ENCODE measurements at regions not wholly inside any gene's neighbourhood (a gene's known extent, or its start where the extent isn't known, plus 50 kb on each side); places are given as distances from the start of the nearest gene placed in this dataset.
"Not testable (repeated sequence)": the region's sequence is repeated elsewhere in the genome, so short reads cannot be mapped to it uniquely, and the experiment has no call there.

GRCh38 chr13:22789916-22790315, 390.9 kb upstream of the SGCG start:
- DNase-seq, result no peak

- no peak for DNase-seq
These were observed 387.1 kb upstream of the SGCG start for GRCh38 chr13:22793598-22794134.

GRCh38 chr13:22800526-22801401, 380.0 kb upstream of the SGCG start:
- DNase-seq, result no peak

GRCh38 chr13:22801402-22802003, 379.3 kb upstream of the SGCG start:
- DNase-seq, result no peak

GRCh38 chr13:22812793-22813192, 368.0 kb upstream of the SGCG start:
- no peak for DNase-seq

GRCh38 chr13:22813531-22814377, 367.0 kb upstream of the SGCG start:
- DNase-seq, result not testable (repeated sequence)

- not testable (repeated sequence) for DNase-seq
These were observed 366.3 kb upstream of the SGCG start for GRCh38 chr13:22814433-22814832.

GRCh38 chr13:22821589-22821988, 359.2 kb upstream of the SGCG start:
- no peak for DNase-seq

- no peak for DNase-seq
These were observed 355.6 kb upstream of the SGCG start for GRCh38 chr13:22825186-22825585.

DNA sequence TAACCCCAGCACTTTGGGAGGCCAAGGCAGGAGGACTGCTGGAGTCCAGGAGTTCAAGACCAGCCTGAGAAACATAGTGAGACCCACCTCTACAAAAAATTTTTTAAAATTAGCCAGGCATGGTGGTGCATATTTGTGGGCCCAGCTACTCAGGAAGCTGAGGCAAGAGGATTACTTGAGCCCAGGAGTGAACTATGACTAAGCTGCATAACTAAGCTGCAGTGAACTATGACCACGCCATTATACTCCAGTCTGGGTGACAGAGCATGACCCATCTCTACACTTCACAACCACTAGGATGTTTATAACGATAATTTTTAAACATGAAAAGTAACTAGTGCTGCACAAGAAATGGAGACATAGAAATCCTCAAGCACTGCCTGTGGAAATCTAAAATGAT, 352.7 kb upstream of the SGCG start:
- no peak for DNase-seq

- DNase-seq, result no peak
These were observed 344.3 kb upstream of the SGCG start for GRCh38 chr13:22836475-22836874.

- DNase-seq, result no peak
These were observed 342.7 kb upstream of the SGCG start for GRCh38 chr13:22837980-22838647.

- DNase-seq, result no peak
These were observed 340.9 kb upstream of the SGCG start for GRCh38 chr13:22839603-22840530.

DNA sequence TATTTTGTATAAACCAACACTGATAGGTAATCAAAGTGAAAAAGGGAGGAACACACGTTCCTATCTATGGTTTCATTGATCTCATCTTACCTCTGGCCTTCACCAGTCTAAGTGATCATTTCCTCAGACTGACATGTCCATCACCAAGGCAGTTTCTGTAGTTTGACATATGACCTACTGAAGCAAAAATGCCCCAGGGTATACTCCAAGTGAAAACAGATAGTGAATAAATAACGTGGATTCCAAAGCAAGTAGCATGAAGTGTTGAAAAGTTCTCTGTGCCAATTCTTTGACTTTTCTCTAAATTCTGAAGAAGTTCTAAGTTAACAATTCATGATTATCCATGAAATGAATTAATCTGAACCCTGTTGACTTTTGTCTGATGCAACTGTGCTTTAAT, 334.2 kb upstream of the SGCG start:
- DNase-seq, result no peak

GRCh38 chr13:22848539-22849052, 332.2 kb upstream of the SGCG start:
- DNase-seq, result no peak

- DNase-seq, result no peak
These were observed 324.9 kb upstream of the SGCG start for GRCh38 chr13:22855926-22856325.

DNA sequence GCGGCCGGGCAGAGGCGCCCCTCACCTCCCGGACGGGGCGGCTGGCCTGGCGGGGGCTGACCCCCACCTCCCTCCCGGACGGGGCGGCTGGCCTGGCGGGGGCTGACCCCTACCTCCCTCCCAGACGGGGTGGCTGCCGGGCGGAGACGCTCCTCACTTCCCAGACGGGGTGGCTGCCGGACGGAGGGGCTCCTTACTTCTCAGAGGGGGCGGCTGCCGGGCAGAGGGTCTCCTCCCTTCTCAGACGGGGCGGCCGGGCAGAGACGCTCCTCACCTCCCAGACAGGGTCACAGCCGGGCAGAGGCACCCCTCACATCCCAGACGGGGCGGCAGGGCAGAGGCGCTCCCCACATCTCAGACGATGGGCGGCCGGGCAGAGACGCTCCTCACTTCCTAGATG, 321.8 kb upstream of the SGCG start:
- DNase-seq, result not testable (repeated sequence)

DNA sequence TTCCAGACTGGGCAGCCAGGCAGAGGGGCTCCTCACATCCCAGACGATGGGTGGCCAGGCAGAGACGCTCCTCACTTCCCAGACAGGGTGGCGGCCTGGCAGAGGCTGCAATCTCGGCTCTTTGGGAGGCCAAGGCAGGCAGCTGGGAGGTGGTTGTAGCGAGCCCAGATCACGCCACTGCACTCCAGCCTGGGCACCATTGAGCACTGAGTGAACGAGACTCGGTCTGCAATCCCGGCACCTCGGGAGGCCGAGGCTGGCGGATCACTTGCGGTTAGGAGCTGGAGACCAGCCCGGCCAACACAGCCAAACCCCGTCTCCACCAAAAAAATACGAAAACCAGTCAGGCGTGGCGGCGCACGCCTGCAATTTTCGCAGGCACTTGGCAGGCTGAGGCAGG, 321.4 kb upstream of the SGCG start:
- DNase-seq, result not testable (repeated sequence)

- DNase-seq, result no peak
These were observed 318.8 kb upstream of the SGCG start for GRCh38 chr13:22861958-22862466.

DNA sequence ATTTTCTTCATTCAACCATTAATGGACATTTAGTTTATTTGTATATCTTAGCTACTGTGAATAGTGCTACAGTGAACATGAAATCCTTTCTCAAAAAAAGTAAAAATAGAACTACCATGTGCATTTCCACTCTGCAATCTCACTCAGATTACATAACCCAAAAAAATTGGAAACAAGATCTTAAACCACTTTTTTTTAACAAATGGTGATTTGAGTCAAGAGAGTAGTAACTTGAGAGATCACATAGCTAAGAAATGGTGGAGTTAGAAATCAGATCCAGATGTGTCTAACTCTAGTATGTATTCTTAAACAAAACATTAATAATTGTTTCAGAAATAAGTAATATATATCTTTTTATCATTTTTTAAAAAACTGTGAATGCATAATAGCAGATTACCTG, 318.3 kb upstream of the SGCG start:
- DNase-seq, result no peak

- DNase-seq, result no peak
These were observed 314.6 kb upstream of the SGCG start for GRCh38 chr13:22866221-22866620.

Measured in KG1 (cell line).